NOMO-1 (cell line): ENCODE measurements at regions not wholly inside any gene's neighbourhood (a gene's known extent, or its start where the extent isn't known, plus 50 kb on each side); places are given as distances from the start of the nearest gene placed in this dataset.
"Not testable (repeated sequence)": the region's sequence is repeated elsewhere in the genome, so short reads cannot be mapped to it uniquely, and the experiment has no call there.

Source experiments
- DNase-seq, 2 experiments: peaks; one replicate each; lab custom pipeline; 2025; ENCODE audit not compliant: unreplicated experiment in 2 of 2; lab: John Stamatoyannopoulos, UW

DNA sequence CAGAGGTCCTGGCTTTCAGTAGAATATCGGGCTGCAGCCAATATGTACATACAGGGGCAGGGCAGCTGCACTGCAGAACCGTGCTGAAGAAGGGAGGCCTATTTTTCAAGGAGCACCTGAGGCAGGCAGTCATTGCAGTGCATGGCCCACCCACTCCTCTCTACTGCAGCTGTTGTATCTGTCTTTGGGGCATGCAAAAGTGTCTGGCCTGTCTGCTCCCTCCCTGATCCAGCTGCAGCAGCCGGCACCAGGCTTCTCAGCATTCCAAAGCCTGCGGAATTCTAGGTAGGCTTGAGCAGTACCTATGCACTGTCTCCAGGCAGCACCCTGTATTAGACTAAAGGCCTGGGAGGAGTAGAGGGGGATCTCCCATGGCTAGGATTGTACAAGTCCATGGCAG lies 415.2 kb upstream of the MAGEB16 start:
- DNase-seq = no peak

DNA sequence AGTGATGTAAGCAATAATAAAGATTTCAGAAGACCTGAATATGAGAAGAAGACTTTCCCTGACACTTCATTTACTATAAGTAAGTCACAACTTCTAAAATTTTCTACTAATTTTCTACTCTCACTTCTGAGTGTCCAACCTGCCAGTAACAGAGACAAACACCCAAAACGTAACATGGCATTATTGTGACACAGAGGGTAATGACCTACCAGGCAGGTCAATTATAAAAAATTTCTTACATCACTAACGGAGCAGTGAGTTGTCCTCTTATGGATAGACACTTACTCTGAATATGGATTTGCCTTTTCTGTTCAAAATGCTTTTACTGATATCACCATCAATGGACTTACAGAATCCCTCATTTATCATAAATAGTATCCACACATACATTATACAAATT lies 405.9 kb upstream of the MAGEB16 start:
- DNase-seq = no peak

DNA sequence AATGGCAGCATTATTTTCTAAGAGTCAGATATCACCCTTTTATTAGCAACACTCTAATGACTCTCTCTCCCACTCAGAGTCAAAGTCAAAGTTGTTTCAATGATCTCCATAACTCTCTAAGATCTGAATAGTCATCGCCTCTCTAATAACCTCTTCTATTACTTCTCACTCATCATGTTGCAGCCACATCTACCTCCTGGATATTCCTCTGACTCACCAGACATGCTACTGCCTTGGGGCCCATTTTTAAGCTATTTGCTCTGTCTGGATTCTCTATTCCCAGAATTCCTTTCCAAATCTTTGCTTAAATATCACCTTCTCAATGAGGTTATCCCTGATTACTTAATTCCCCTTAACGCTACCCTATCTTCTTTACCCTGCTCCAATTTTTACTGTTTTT lies 391.8 kb upstream of the MAGEB16 start:
- DNase-seq = no peak

DNA sequence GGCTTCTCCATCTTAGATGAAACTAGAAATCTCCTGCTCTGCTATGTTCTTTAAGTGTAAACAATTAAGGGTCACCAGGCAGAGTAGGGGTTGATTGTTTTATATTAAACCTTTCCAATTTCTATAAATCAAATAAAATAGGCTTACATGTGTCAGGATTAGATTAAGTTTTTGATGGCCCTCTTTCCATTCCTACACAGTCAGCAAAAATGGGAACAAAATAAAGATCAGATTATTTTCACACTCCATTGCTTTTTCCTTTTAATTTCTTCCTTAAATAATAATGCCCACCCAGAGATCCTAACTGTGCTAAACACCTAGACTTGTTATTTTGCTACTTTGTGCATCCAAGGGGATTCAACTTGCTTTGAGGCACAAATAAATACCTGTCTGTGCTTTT lies 381.4 kb upstream of the MAGEB16 start:
- DNase-seq = no peak

DNA sequence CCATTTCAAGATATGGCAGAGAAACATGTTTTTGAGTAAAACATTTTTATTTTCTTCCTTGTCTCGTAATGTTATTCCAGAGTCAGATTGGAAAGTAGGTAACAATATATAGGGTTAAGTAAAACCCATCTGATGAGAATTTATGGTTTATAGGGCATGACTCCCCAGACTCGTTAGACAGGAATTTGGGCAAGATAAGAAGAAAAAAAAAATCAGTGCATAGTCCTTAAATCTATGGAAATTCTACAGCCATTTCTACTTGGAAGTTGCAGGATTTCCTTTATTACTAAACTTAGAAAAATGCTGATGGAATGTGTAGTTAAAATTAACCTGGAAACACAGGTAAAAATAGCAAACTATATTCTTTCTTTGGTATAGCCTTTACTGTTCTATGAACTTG lies 366.1 kb upstream of the MAGEB16 start:
- DNase-seq = no peak

DNA sequence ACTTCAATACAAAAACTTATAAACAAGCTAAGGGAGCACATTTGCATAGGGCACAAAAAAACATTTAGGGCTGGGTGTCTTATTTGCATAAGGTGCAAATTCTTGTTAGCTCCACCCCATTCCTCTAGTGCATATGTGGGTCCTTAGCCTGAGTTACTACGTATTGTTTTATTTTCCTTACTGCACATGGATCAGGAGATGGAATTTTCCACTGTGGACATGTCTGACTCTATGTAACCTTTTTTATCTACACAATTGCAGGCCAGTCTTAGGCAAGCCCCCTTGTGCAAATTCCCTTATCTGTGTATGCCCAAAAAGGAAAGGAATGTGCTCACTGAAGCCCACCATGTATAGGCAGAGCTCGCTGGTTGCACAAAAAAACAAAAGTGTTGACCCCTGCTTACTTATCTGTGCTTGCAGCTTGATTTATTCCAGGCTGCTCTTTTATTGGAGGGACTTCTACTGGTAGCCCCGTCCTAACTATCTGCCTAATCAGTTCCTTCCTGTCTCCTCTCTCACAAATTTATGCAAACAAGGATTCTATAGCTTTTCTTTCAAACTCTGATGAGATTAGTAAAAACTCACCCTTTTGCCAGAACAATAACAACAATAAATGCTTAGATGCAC lies 359.0 kb upstream of the MAGEB16 start:
- DNase-seq = no peak

DNA sequence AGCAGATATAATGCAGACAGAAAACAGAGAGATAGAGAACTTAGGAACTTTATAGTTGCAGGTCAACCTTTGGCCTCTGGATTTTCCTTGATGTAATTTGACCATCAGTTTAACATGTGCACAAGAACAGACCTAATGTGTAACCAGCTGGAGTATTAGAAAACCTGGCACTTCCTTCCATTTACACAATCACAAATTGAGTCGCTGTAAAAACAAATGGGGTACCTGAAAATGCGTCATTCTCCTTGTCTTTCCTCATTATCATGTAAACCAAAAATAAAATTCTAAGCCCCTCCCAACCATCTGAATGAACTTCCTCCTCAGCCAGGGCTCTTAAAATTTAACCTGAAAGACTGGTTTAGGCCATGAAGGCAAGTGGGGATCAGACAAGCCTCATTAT lies 358.4 kb upstream of the MAGEB16 start:
- DNase-seq = peak; percentile 1 to 34

DNA sequence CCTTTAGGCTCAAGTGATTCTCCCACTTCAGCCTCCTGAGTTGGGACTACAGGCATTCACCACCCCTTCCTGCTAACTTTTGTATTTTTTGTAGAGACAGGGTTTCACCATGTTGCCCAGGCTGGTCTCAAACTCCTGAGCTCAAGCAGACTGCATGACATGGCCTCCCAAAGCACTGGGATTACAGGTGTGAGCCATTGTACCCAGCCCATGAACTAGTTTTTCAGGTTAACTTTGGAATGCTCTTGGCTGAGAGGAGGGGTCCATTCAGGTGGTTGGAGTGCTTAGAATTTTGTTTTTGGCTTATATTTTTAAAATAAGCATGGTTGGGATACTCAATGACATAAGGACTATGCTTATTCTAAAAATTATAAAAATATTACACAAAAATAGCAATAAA lies 355.7 kb upstream of the MAGEB16 start:
- DNase-seq = no peak

DNA sequence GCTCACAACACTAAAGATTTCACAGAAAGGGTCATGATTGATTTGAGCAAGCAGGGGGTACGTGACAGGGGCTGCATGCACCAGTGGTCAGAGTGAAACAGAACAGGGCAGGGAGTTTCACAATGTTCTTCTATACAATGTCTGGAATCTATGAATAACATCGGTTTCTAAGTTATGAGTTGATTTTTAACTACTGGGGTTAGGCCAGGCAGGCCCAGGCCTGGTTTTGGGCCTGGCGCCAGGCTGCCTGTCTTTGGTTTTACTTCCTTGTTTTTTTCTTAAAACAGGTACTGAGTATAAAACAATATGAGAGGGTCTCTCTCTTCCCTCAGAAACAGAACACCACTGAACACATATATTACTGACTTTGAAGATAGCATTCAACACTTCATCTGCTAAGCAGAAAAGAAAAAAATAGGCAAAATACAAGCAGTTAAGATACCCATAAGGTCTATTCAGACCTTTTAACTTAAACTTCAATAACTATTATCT lies 355.0 kb upstream of the MAGEB16 start:
- peak; percentile 28 to 57 for DNase-seq

DNA sequence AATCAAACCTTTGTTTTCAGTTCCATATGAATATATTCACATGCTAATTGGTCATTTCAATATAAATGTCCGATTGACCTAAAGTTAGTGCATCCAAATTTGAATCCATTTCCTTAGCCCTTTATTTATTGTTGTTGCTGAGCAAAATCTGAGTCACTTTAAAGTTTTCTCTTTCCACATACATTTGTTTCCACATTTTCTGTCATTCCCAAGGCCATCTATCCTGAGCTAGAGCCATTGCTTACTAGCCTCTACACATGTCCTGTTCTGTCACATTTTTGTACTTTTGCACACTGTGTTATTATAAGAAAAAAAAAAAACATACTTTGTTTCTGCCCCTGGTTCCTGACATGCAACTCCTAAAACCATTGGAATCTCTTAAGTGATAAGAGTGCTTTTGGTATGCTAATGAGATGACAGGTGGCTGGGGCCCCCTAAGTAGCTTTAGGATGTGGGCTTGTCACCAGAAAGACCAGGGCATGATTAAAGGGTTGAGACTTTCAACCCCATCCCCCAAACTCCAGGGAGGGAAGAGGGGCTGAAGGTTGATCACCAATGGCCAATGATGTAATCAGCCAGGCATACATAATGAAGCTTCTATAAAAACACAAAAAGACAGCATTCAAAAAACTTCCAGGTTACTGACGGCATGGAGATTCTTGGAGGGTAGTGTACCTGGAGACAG lies 353.3 kb upstream of the MAGEB16 start:
- DNase-seq = no peak

DNA sequence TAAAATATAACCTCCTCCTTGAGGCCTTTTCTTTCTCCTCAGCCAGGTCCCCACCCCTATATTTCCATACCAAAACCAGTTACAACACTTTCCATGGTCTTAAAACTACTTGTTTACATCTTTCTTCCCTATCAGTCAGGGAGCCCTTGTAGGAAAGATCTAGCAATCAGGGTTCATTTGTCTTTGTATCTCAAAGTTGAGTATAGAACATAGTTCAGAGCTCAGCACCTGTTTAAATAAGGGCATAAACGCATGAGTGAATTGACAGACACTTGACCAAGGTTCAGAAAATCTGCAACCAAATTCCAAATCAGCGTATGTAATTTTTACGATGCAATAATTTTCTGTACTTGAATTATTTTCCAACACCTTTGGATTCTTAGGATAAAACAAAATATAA lies 352.2 kb upstream of the MAGEB16 start:
- no peak for DNase-seq

DNA sequence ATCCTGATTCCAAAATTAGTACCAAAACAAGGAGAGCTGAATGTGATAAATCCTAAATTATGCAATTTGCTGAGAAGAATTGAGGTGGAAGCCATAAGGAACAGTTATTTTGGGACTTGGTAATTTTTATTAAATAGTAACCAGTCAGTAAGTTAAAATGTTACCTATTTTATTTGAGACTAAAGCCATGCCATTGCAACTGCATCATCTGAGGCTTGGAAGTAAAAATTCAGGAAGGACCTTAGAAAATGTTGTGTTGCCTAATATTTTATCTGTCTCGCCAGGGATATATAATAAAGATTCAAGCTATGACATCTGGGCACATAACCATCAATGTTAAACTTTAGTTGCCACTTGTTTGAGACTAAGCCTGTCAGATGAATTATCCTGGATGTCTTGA lies 341.3 kb upstream of the MAGEB16 start:
- no peak for DNase-seq

DNA sequence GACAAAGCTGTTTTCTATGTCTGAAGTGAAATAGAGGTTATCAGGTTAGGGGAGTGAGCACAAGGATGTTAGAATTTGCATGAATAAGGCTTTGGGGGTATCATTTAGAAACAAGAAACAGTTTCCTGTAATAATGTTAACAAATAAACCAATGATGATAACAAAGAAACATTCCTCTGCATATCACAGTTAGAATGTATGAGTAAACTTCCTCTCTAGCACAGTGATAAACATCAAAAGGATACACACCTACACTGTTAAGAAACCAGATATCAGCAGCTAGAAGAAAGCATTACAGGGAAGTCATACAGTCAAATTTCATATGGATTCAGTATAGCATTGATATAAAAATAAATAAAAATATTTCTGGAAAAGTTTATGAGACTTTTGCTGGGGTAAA lies 340.0 kb upstream of the MAGEB16 start:
- no peak for DNase-seq

DNA sequence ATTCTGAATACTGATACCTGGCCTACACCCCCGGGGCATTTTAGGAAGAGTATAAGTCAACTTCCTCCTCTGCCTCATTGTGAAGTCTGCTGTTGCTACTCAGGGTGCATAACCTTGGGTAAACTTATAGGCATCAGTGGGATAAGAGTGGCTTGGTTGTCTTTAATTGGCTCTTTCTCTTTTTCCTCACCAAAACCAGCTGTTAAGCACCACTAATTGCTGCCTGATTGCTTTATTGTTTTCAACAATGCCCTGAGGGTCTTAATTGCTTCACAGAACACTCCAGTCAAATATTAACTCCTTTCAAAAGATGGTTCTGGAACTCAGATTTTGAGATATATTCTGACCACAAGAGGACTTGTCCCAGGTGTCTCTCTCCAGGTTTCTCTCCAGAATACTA lies 337.0 kb upstream of the MAGEB16 start:
- no peak for DNase-seq

DNA sequence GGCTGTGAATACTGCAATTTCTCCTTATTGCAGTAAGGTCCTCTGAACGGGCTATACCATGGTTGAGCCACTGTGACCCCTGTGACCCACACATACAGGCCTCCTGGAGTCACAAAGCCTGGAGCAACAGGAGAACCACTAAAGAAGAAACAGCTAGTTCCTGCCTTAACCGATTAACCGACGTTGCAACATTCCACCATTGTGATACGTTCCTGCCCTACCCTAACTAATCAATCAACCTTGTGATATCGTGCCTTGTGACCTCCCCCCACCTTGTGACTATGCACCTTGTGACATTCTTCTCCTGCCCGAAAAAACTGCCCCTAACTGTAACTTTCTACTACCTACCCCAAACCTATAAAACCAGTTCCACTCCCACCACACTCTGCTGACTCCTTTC lies 301.5 kb upstream of the MAGEB16 start:
- DNase-seq = not testable (repeated sequence)

DNA sequence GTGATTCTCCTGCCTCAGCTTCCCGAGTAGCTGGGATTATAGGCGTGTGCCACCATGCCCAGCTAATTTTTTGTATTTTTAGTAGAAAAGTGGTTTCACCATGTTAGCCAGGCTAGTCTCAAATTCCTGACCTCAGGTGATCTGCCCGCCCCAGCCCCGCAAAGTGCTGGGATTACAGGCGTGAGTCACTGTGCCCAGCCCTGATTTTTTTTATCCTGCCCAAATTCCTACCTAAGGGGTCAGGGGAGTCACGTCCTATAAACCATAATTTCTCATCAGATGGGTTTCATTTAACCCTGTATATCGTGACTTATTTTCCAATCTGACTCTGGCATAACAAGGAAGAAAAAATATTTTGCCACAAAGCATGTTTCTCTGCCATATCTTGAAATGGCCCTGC lies 300.7 kb upstream of the MAGEB16 start:
- DNase-seq = not testable (repeated sequence)

DNA sequence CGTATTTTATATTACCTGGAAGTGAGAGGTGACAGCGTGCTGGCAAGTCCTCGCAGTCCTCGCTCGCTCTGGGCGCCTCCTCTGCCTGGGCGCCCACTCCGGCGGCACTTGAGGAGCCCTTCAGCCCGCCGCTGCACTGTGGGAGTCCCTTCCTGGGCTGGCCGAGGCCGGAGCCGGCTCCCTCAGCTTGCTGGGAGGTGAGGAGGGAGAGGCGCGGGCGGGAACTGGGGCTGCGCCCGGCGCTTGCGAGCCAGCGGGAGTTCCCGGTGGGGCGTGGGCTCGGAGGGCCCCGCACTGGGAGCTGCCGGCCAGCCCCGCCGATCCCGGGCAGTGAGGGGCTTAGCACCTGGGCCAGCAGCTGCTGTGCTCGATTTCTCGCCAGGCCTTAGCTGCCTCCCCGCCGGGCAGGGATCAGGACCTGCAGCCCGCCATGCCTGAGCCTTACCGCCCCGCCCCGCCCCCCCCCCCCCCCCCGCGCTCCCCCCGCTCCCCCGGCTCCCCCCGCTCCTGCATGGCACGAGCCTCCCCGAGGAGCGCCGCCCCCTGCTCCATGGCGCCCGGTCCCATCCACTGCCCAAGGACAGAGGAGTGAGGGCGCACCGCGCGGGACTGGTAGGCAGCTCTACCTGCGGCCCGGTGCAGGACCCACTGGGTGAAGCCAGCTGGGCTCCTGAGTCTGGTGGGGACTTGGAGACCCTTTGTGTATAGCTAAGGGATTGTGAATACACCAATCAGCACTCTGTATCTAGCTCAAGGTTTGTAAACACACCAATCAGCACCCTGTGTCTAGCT lies 298.9 kb upstream of the MAGEB16 start:
- DNase-seq = no peak

DNA sequence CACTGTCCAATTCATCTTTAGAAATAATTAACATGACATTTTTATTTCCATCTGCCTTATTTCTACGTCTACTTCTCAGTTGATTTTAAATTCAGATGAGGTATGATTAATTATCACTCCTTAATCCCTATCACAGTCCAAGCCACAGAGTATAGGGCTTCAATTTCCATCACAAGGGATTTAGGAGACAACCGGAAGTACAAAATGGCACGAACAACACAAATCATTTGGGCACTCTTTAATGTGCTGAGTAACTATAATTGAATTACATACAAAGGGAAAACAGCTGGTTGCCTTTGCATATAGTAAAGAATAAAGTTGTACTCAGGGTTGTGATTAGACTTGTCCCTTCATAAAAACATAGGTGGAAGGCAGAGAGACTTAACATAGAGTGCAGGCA lies 290.4 kb upstream of the MAGEB16 start:
- no peak for DNase-seq

DNA sequence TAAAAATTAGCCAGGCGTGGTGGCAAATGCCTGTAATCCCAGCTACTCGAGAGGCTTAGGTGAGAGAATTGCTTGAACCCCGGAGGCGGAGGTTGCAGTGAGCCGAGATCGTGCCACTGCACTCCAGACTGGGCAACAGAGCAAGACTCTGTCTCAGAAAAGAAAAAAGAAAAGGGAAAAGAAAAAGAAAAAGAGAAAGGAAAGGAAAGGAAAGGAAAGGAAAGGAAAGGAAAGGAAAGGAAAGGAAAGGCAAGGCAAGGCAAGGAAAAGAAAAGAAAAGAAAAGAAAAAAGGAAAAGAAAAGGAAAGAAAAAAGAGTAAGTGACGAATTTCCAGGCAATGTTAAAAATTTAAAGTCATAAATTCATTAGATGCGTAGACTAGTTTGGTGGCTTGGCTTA lies 250.1 kb upstream of the MAGEB16 start:
- not testable (repeated sequence) for DNase-seq

DNA sequence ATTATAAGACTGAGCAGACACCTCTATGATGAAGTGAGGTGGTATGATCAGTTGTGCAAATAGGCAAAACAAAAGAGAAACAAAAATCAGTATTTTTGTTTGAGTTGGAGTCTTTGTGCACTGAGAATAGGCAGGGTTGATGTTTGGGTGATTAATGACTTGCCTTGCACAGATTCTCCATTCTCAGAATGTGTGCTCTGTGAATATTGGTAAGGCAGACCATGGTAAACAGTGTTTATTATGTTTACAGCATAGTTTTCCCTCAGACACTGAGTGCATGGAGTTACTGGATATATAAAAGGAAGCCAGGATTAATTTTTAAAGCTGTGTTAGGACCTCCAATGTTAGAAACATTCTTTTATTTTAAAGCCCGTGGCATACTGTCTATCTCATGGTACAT lies 240.2 kb upstream of the MAGEB16 start:
- no peak for DNase-seq

DNA sequence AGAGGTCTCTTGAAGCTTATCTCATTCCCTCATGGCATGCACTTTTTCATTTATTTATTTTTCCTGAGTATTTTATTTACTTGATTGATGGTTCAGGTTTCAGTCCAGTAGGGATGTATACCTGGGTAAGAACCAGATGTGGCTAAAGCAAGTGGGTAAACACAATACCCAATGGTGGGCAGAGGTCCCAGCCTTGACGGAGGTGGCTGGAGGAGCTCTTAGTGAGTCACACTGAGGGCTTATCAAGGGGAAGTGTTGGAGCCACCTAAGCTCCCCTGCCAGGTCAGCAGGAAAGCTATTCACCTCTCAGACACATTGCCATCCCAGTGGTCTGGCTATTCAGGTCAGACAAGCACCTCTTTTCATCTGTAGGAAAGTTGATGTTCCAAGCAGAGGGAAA lies 236.2 kb upstream of the MAGEB16 start:
- no peak for DNase-seq

DNA sequence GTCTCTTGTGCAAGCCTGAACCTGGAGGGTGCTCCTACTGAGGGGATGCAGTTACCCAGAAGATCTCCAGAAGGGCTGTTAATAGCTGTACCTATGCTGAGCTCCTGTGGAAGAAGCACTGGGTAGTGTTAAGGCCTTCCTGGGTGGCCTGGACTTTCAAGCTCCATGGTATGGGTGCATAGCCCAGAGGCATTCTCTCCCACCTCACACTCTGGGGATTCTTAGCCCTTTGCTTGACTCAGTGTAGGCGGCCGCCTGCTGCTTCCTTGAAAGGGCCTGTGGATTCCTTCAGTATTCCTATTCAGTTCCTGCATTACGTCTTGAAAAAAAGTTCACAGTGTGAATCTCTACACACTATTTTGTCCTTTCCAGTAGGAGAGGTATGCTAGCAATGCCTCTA lies 235.7 kb upstream of the MAGEB16 start:
- no peak for DNase-seq
